ENCODE measurements at regions not wholly inside any gene's neighbourhood (a gene's known extent, or its start where the extent isn't known, plus 50 kb on each side); places are given as distances from the start of the nearest gene placed in this dataset.

DNA sequence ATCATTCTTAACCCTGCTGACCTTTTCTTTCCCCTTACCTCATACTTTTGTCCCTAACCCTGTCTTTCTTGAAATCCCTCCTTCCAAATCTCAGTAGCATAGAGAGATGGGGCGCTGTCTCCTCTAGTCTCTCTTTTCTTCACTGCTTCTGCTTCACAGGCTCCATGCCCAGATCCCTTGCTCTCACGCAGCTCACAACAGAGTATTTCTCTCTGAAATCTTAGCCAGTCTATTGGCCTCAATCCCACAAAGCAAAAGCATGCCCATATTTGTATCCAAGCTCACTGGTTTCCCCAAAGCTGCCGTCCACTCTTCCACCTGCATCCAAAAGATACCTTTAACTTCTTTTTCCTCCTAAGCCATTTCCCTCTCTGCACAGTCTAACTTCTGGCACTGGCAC is 526.8 kb downstream of the PLXDC2 start:
- FAIRE-seq (no peak), DNase-seq (no peak), ATAC-seq (no peak)
- no peaks in the 10 kb centered on the region for H3K4me1 ChIP-seq
- H3K36me3 ChIP-seq = no peaks in the 10 kb centered on the region
- no peak overlapping the region for H3K4me3 ChIP-seq
- TF ChIP-seq, protein P1, sequence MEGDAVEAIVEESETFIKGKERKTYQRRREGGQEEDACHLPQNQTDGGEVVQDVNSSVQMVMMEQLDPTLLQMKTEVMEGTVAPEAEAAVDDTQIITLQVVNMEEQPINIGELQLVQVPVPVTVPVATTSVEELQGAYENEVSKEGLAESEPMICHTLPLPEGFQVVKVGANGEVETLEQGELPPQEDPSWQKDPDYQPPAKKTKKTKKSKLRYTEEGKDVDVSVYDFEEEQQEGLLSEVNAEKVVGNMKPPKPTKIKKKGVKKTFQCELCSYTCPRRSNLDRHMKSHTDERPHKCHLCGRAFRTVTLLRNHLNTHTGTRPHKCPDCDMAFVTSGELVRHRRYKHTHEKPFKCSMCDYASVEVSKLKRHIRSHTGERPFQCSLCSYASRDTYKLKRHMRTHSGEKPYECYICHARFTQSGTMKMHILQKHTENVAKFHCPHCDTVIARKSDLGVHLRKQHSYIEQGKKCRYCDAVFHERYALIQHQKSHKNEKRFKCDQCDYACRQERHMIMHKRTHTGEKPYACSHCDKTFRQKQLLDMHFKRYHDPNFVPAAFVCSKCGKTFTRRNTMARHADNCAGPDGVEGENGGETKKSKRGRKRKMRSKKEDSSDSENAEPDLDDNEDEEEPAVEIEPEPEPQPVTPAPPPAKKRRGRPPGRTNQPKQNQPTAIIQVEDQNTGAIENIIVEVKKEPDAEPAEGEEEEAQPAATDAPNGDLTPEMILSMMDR (IDR thresholded peaks at IDR 0.05) = no peak
- 53 to 67% methylated on average over 3 of the region's 3 CpGs for WGBS, 2 donors
- no peaks in the 10 kb centered on the region for H3K9me3 ChIP-seq
- H3K27me3 ChIP-seq = no peaks in the 10 kb centered on the region
- intact Hi-C loops (cut with DNase I) = no loop called here
- H3K27ac ChIP-seq = no peak overlapping the region

Small RNA genes in the stretch of these regions (microRNA-seq; reads per million reads assigned to microRNA genes)
- gene MIR4675 = 0 reads per million in 2 donors

Data from pancreas (tissue), 10 donors.